Ascending aorta (tissue), 2 donors: ENCODE measurements at regions not wholly inside any gene's neighbourhood (a gene's known extent, or its start where the extent isn't known, plus 50 kb on each side); places are given as distances from the start of the nearest gene placed in this dataset.
A peak's percentile ranks its signal among the peaks of the same experiment; 100 is the strongest.

Experiments used
- DNase-seq, 2 donors: peaks; one replicate each; pipeline ENCODE4 v3.0.0-alpha.2; 2019; ENCODE audit warnings: low spot score in 2 of 2
- H3K27ac ChIP-seq, 2 donors: fragments of 200-600 bp; sonication (generic); one replicate each; pipeline ENCODE4 v1.5.1; 2016 to 2017; ENCODE audit warnings: mild to moderate bottlenecking in 1 of 2
- H3K27me3 ChIP-seq: fragments of 200-600 bp; sonication (generic); one replicate; pipeline ENCODE4 v1.5.1; 2017
- H3K36me3 ChIP-seq, 2 donors: fragments of 200-600 bp; sonication (generic); one replicate each; pipeline ENCODE4 v1.5.1; 2016
- H3K4me1 ChIP-seq, 2 donors: fragments of 200-600 bp; sonication (generic); one replicate each; pipeline ENCODE4 v1.5.1; 2016 to 2017; ENCODE audit warnings: mild to moderate bottlenecking in 1 of 2
- H3K4me3 ChIP-seq, 2 donors: fragments of 200-600 bp; sonication (generic); one replicate each; pipeline ENCODE4 v1.5.1; 2016 to 2017; ENCODE audit warnings: mild to moderate bottlenecking in 1 of 2
- H3K9me3 ChIP-seq, 2 donors: fragments of 200-600 bp; sonication (generic); one replicate each; pipeline ENCODE4 v1.5.1; 2016
- CTCF ChIP-seq, 3 experiments: fragments of 200-600 bp in 2 of 3; fragments of 450-650 bp in 1 of 3; sonication (generic) in 2 of 3; IDR thresholded peaks; one replicate each; pipeline ENCODE4 v1.5.1; 2016 to 2019; ENCODE audit warnings: antibody characterized with exemption in 3 of 3, mild to moderate bottlenecking in 1 of 3, moderate library complexity in 1 of 3
- intact Hi-C: fragments of 100-400 bp; cut with DNase I; formaldehyde crosslinking; loops from one replicate; pipeline ENCODE4 v1.15.1; 2023

GRCh38 chr10:120981601-120982391 lies 130.6 kb downstream of the WDR11 start:
- Histone ChIP-seq H3K27ac (no peak overlapping the region), H3K4me1 (no peaks in the 10 kb centered on the region), H3K4me3 (no peak overlapping the region), H3K36me3 (no peaks in the 10 kb centered on the region), H3K9me3 (no peaks in the 10 kb centered on the region), H3K27me3 (no peaks in the 10 kb centered on the region)
- intact Hi-C loops, result no loop called here
- DNase-seq, result peak in 1 of 2 donors; percentile 44
- TF ChIP-seq CTCF (IDR thresholded peaks at IDR 0.05), result no peak

- Histone ChIP-seq H3K9me3 (no peaks in the 10 kb centered on the region), H3K4me1 (no peaks in the 10 kb centered on the region), H3K27me3 (no peaks in the 10 kb centered on the region), H3K27ac (no peak overlapping the region), H3K36me3 (no peaks in the 10 kb centered on the region), H3K4me3 (no peak overlapping the region)
- intact Hi-C loops, result no loop called here
- TF ChIP-seq CTCF (IDR thresholded peaks at IDR 0.05), result no peak
- DNase-seq, result peak in 1 of 2 donors; percentile 21
Measured at GRCh38 chr10:120982507-120982906, 131.3 kb downstream of the WDR11 start.

- Histone ChIP-seq H3K27ac (no peak overlapping the region), H3K4me1 (no peaks in the 10 kb centered on the region), H3K36me3 (no peaks in the 10 kb centered on the region), H3K4me3 (no peak overlapping the region), H3K9me3 (no peaks in the 10 kb centered on the region), H3K27me3 (no peaks in the 10 kb centered on the region)
- DNase-seq, result peak in 1 of 2 donors; percentile 18
- TF ChIP-seq CTCF (IDR thresholded peaks at IDR 0.05), result no peak
- intact Hi-C loops, result no loop called here
Measured at GRCh38 chr10:120983721-120984120, 132.6 kb downstream of the WDR11 start.

- no peaks in the 10 kb centered on the region for H3K36me3 ChIP-seq
- DNase-seq, result peak in 1 of 2 donors; percentile 37
- no peak for TF ChIP-seq CTCF (IDR thresholded peaks at IDR 0.05)
Measured at GRCh38 chr10:120984221-120984620, 133.1 kb downstream of the WDR11 start.

GRCh38 chr10:120987359-120987758 lies 136.2 kb downstream of the WDR11 start:
- no peaks in the 10 kb centered on the region for H3K36me3 ChIP-seq
- no peaks in the 10 kb centered on the region for H3K27me3 ChIP-seq
- H3K27ac ChIP-seq, result no peak overlapping the region
- H3K4me1 ChIP-seq, result no peaks in the 10 kb centered on the region
- intact Hi-C loops, result no loop called here
- H3K9me3 ChIP-seq, result no peaks in the 10 kb centered on the region
- peak in 1 of 2 donors; percentile 24 for DNase-seq
- H3K4me3 ChIP-seq, result no peak overlapping the region
- TF ChIP-seq CTCF (IDR thresholded peaks at IDR 0.05), result no peak

More at GRCh38 chr10:120984221-120984620, 133.1 kb downstream of the WDR11 start:
- Histone ChIP-seq H3K27me3 (no peaks in the 10 kb centered on the region), H3K4me3 (no peak overlapping the region), H3K4me1 (no peaks in the 10 kb centered on the region), H3K9me3 (no peaks in the 10 kb centered on the region), H3K27ac (no peak overlapping the region)
- intact Hi-C loops, result no loop called here
